Glutamatergic neuron (in vitro differentiated cells): ENCODE measurements at regions not wholly inside any gene's neighbourhood (a gene's known extent, or its start where the extent isn't known, plus 50 kb on each side); places are given as distances from the start of the nearest gene placed in this dataset.

ENCODE experiments used
- DNase-seq: peaks from one replicate; pipeline ENCODE4 v3.0.0; 2022
- H3K27ac Mint-ChIP-seq: one replicate; pipeline ENCODE4 v1.8.0; 2020; ENCODE audit warnings: mild to moderate bottlenecking, mixed read lengths, inconsistent platforms; ENCODE audit not compliant: unreplicated experiment
- H3K27me3 Mint-ChIP-seq: one replicate; pipeline ENCODE4 v1.8.0; 2020; ENCODE audit warnings: mild to moderate bottlenecking, moderate library complexity, mixed read lengths, inconsistent platforms; ENCODE audit not compliant: unreplicated experiment
- H3K36me3 Mint-ChIP-seq: one replicate; pipeline ENCODE4 v1.8.0; 2020; ENCODE audit warnings: mild to moderate bottlenecking, mixed read lengths, inconsistent platforms; ENCODE audit not compliant: unreplicated experiment
- H3K4me1 Mint-ChIP-seq: one replicate; pipeline ENCODE4 v1.8.0; 2020; ENCODE audit warnings: mild to moderate bottlenecking, low read depth, mixed read lengths, inconsistent platforms; ENCODE audit not compliant: unreplicated experiment
- H3K4me3 Mint-ChIP-seq: one replicate; pipeline ENCODE4 v1.8.0; 2020; ENCODE audit warnings: mild to moderate bottlenecking, mixed read lengths, inconsistent platforms; ENCODE audit not compliant: unreplicated experiment
- H3K9me3 Mint-ChIP-seq: one replicate; pipeline ENCODE4 v1.8.0; 2020; ENCODE audit warnings: mild to moderate bottlenecking, moderate library complexity, mixed read lengths, inconsistent platforms; ENCODE audit not compliant: unreplicated experiment
- CTCF ChIP-seq: fragments of 200-600 bp; sonication (generic); IDR thresholded peaks from one replicate; pipeline ENCODE4 v1.5.0; 2021; ENCODE audit not compliant: partially characterized antibody, unreplicated experiment

- Mint-ChIP-seq H3K4me1 (peaks cover 4% of the 10 kb centered on the region), H3K36me3 (no peaks in the 10 kb centered on the region), H3K9me3 (no peaks in the 10 kb centered on the region), H3K27me3 (peaks cover 4% of the 10 kb centered on the region), H3K4me3 (no peak overlapping the region), H3K27ac (no peak overlapping the region)
- no peak for TF ChIP-seq CTCF
- DNase-seq: no peak
These were observed 473.1 kb downstream of the KIF20B start for GRCh38 chr10:90174531-90174930.

- no peak for DNase-seq
- Mint-ChIP-seq H3K9me3 (no peaks in the 10 kb centered on the region), H3K27me3 (peaks cover 4% of the 10 kb centered on the region), H3K27ac (no peak overlapping the region), H3K4me3 (no peak overlapping the region), H3K36me3 (no peaks in the 10 kb centered on the region), H3K4me1 (peaks cover 4% of the 10 kb centered on the region)
- no peak for TF ChIP-seq CTCF
These were observed 473.8 kb downstream of the KIF20B start for GRCh38 chr10:90175161-90175681.

- H3K4me1 Mint-ChIP-seq: peaks cover 4% of the 10 kb centered on the region
- peaks cover 4% of the 10 kb centered on the region for H3K27me3 Mint-ChIP-seq
- no peak overlapping the region for H3K27ac Mint-ChIP-seq
- no peak for TF ChIP-seq CTCF
- H3K36me3 Mint-ChIP-seq: peaks cover 4% of the 10 kb centered on the region
- no peak overlapping the region for H3K4me3 Mint-ChIP-seq
- DNase-seq: no peak
- H3K9me3 Mint-ChIP-seq: no peaks in the 10 kb centered on the region
These were observed 478.5 kb downstream of the KIF20B start for GRCh38 chr10:90179696-90180407.

GRCh38 chr10:90180886-90181691, 479.7 kb downstream of the KIF20B start:
- Mint-ChIP-seq H3K36me3 (peaks cover 4% of the 10 kb centered on the region), H3K27ac (no peak overlapping the region), H3K9me3 (no peaks in the 10 kb centered on the region), H3K4me3 (no peak overlapping the region), H3K27me3 (peaks cover 4% of the 10 kb centered on the region), H3K4me1 (no peaks in the 10 kb centered on the region)
- no peak for TF ChIP-seq CTCF
- no peak for DNase-seq

GRCh38 chr10:90192825-90193224, 491.4 kb downstream of the KIF20B start:
- DNase-seq: no peak
- Mint-ChIP-seq H3K9me3 (no peaks in the 10 kb centered on the region), H3K36me3 (no peaks in the 10 kb centered on the region), H3K4me1 (no peaks in the 10 kb centered on the region), H3K27me3 (no peaks in the 10 kb centered on the region), H3K27ac (no peak overlapping the region), H3K4me3 (no peak overlapping the region)
- TF ChIP-seq CTCF: no peak
